Endodermal cell (in vitro differentiated cells): ENCODE measurements at regions not wholly inside any gene's neighbourhood (a gene's known extent, or its start where the extent isn't known, plus 50 kb on each side); places are given as distances from the start of the nearest gene placed in this dataset.

ENCODE experiments used
- DNase-seq: peaks from one replicate; pipeline ENCODE4 v3.0.0-alpha.2; 2017
- H3K27ac ChIP-seq: 2 replicates; pipeline ENCODE4 v1.5.1; 2013; ENCODE audit warnings: mild to moderate bottlenecking, low read depth, low read length, moderate library complexity
- H3K27me3 ChIP-seq: 2 replicates; pipeline ENCODE4 v1.6.1; 2013; ENCODE audit warnings: mild to moderate bottlenecking, low read length, moderate library complexity; ENCODE audit not compliant: insufficient read depth, control insufficient read depth, poor library complexity, severe bottlenecking
- H3K36me3 ChIP-seq: 2 replicates; pipeline ENCODE4 v1.7.0; 2013; ENCODE audit warnings: mild to moderate bottlenecking, low read length, moderate library complexity; ENCODE audit not compliant: control insufficient read depth, insufficient read depth
- H3K4me1 ChIP-seq: one replicate; pipeline ENCODE4 v1.7.0; 2013; ENCODE audit warnings: low read length; ENCODE audit not compliant: control insufficient read depth, insufficient read depth
- H3K4me3 ChIP-seq: 2 replicates; pipeline ENCODE4 v1.5.1; 2013; ENCODE audit warnings: mild to moderate bottlenecking, low read length, moderate library complexity
- H3K9ac ChIP-seq: 2 replicates; pipeline ENCODE4 v1.6.1; 2013; ENCODE audit warnings: mild to moderate bottlenecking, low read length, moderate library complexity; ENCODE audit not compliant: poor library complexity, severe bottlenecking; ENCODE audit errors: extremely low read depth
- H3K9me3 ChIP-seq: 2 replicates; pipeline ENCODE4 v1.6.1; 2013; ENCODE audit warnings: mild to moderate bottlenecking, low read length, moderate library complexity; ENCODE audit not compliant: control insufficient read depth
- H3K27ac Mint-ChIP-seq: 2 replicates; pipeline ENCODE4 v1.8.0; 2020; ENCODE audit warnings: mixed read lengths
- H3K27me3 Mint-ChIP-seq: 2 replicates; pipeline ENCODE4 v1.8.0; 2021; ENCODE audit warnings: mild to moderate bottlenecking, mixed read lengths; ENCODE audit not compliant: insufficient read depth
- H3K36me3 Mint-ChIP-seq: 2 replicates; pipeline ENCODE4 v1.8.0; 2020; ENCODE audit warnings: low read depth, mixed read lengths
- H3K4me1 Mint-ChIP-seq: 2 replicates; pipeline ENCODE4 v1.8.0; 2020; ENCODE audit warnings: mixed read lengths
- H3K4me3 Mint-ChIP-seq: 2 replicates; pipeline ENCODE4 v1.8.0; 2020; ENCODE audit warnings: mild to moderate bottlenecking, moderate library complexity, mixed read lengths
- H3K9me3 Mint-ChIP-seq: 2 replicates; pipeline ENCODE4 v1.8.0; 2020; ENCODE audit warnings: mild to moderate bottlenecking, mixed read lengths
- WGBS, 2 experiments: methylation state at CpG; one replicate each; pipeline versions ENCODE4 v1.1.5 to v1.1.7; 2013; ENCODE audit warnings: missing lambda C conversion rate in 2 of 2, mixed read lengths in 1 of 2; ENCODE audit not compliant: insufficient coverage in 1 of 2, insufficient read length in 1 of 2; 5-methylcytosine and 5-hydroxymethylcytosine counted together
- TF ChIP-seq, protein P1 (sequence below): fragments of 200-600 bp; sonication (generic); conservative IDR thresholded peaks from 2 replicates; pipeline ENCODE4 v1.5.0; 2021; ENCODE audit warnings: antibody characterized with exemption, mild to moderate bottlenecking

DNA sequence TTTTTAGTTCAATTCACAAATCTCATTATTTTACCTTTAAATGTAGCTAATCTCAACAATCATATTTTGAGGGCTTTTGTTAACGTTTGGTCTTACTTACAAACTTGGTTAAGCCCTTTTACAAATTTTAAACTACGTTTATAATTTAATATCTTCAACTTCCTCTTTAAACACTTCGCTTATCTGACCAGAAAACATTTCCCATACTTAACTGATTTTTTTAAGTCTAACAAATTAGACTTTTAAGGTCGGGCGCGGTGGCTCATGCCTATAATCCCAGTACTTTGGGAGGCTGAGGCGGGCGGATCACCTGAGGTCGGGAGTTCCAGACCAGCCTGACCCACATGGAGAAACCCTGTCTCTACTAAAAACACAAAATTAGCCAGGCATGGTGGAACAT, 300.9 kb downstream of the LMX1A start:
- H3K36me3 ChIP-seq, result no peaks in the 10 kb centered on the region
- Mint-ChIP-seq H3K9me3 (no peaks in the 10 kb centered on the region), H3K27ac (no peak overlapping the region), H3K27me3 (peaks cover 6% of the 10 kb centered on the region), H3K4me3 (no peak overlapping the region), H3K4me1 (peaks cover 26% of the 10 kb centered on the region), H3K36me3 (no peaks in the 10 kb centered on the region)
- H3K27ac ChIP-seq, result no peak overlapping the region
- 94 to 95% methylated on average over 7 to 9 of the region's 9 CpGs for WGBS, 2 experiments
- H3K4me1 ChIP-seq, result no peaks in the 10 kb centered on the region
- no peaks in the 10 kb centered on the region for H3K9me3 ChIP-seq
- no peak overlapping the region for H3K9ac ChIP-seq
- H3K27me3 ChIP-seq, result no peaks in the 10 kb centered on the region
- no peak for DNase-seq
- TF ChIP-seq, protein P1, sequence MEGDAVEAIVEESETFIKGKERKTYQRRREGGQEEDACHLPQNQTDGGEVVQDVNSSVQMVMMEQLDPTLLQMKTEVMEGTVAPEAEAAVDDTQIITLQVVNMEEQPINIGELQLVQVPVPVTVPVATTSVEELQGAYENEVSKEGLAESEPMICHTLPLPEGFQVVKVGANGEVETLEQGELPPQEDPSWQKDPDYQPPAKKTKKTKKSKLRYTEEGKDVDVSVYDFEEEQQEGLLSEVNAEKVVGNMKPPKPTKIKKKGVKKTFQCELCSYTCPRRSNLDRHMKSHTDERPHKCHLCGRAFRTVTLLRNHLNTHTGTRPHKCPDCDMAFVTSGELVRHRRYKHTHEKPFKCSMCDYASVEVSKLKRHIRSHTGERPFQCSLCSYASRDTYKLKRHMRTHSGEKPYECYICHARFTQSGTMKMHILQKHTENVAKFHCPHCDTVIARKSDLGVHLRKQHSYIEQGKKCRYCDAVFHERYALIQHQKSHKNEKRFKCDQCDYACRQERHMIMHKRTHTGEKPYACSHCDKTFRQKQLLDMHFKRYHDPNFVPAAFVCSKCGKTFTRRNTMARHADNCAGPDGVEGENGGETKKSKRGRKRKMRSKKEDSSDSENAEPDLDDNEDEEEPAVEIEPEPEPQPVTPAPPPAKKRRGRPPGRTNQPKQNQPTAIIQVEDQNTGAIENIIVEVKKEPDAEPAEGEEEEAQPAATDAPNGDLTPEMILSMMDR, result no peak
- no peak overlapping the region for H3K4me3 ChIP-seq

DNA sequence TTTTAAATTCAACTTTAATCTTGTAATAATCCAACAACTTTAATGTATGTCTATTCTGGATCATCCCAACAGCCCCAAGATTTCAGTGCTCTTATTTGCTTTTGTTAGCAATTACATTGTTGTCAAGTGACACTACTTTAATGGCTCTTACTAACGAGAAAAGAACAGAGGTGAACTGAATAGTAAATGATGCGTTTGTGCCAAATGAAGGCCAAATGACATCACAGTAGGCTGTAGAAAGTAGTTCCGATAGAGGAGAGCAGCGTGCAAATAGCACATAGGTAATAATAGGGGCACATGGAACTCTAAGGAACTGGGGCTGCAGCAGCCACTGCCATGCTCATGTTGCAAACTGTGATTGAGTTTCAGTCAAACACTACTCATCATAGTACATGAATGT, 301.9 kb downstream of the LMX1A start:
- no peak for DNase-seq
- H3K36me3 Mint-ChIP-seq, result no peaks in the 10 kb centered on the region
- H3K4me3 ChIP-seq, result no peak overlapping the region
- H3K9me3 ChIP-seq, result no peaks in the 10 kb centered on the region
- H3K4me1 ChIP-seq, result no peaks in the 10 kb centered on the region
- peaks cover 2% of the 10 kb centered on the region for H3K27me3 Mint-ChIP-seq
- no peaks in the 10 kb centered on the region for H3K9me3 Mint-ChIP-seq
- H3K27ac Mint-ChIP-seq, result no peak overlapping the region
- no peak overlapping the region for H3K27ac ChIP-seq
- H3K36me3 ChIP-seq, result no peaks in the 10 kb centered on the region
- no peaks in the 10 kb centered on the region for H3K27me3 ChIP-seq
- H3K4me1 Mint-ChIP-seq, result peaks cover 35% of the 10 kb centered on the region
- TF ChIP-seq, protein P1, result no peak
- 96 to 100% methylated on average over 4 of the region's 4 CpGs for WGBS, 2 experiments
- no peak overlapping the region for H3K4me3 Mint-ChIP-seq
- H3K9ac ChIP-seq, result no peak overlapping the region

DNA sequence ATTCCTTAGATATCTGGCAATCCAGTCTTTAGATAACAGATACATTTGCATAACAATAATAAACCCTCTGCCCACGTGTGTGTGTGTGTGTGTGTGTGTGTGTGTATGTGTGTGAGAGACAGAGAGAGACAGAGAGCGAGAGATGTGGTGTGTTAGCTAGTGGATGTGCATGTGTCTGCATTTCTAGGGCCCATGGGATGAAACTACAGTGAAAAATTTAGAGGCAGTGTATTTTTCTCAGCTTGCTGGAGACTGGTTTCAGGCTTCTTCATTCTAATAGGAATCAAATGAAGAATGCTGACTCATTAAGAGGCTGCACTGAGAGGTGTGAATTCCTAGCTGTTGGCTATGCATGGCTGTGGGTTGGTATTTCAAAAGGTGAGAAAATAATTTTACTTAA, 303.2 kb downstream of the LMX1A start:
- no peaks in the 10 kb centered on the region for H3K4me1 ChIP-seq
- WGBS, 2 experiments, result 67% methylated on average over 1 of the region's 2 CpGs; no CpG with 5 or more reads in 1 of the 2 experiments
- Mint-ChIP-seq H3K4me3 (no peak overlapping the region), H3K36me3 (no peaks in the 10 kb centered on the region), H3K4me1 (peaks cover 33% of the 10 kb centered on the region), H3K27ac (peak overlapping the region; percentile 87), H3K27me3 (peaks cover 2% of the 10 kb centered on the region), H3K9me3 (no peaks in the 10 kb centered on the region)
- TF ChIP-seq, protein P1, result no peak
- H3K4me3 ChIP-seq, result no peak overlapping the region
- no peaks in the 10 kb centered on the region for H3K36me3 ChIP-seq
- H3K9ac ChIP-seq, result peak overlapping the region; percentile 12
- H3K27me3 ChIP-seq, result no peaks in the 10 kb centered on the region
- DNase-seq, result peak; percentile 73
- H3K27ac ChIP-seq, result no peak overlapping the region
- H3K9me3 ChIP-seq, result no peaks in the 10 kb centered on the region
